ENCODE measurements at regions not wholly inside any gene's neighbourhood (a gene's known extent, or its start where the extent isn't known, plus 50 kb on each side); places are given as distances from the start of the nearest gene placed in this dataset.

GRCh38 chr3:194748225-194748624 lies 62.5 kb downstream of the FAM43A start:
- no peak for DNase-seq (ENCODE audit: extremely low read depth, low read depth)
- TF ChIP-seq, protein P1, sequence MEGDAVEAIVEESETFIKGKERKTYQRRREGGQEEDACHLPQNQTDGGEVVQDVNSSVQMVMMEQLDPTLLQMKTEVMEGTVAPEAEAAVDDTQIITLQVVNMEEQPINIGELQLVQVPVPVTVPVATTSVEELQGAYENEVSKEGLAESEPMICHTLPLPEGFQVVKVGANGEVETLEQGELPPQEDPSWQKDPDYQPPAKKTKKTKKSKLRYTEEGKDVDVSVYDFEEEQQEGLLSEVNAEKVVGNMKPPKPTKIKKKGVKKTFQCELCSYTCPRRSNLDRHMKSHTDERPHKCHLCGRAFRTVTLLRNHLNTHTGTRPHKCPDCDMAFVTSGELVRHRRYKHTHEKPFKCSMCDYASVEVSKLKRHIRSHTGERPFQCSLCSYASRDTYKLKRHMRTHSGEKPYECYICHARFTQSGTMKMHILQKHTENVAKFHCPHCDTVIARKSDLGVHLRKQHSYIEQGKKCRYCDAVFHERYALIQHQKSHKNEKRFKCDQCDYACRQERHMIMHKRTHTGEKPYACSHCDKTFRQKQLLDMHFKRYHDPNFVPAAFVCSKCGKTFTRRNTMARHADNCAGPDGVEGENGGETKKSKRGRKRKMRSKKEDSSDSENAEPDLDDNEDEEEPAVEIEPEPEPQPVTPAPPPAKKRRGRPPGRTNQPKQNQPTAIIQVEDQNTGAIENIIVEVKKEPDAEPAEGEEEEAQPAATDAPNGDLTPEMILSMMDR (IDR thresholded peaks at IDR 0.05; ENCODE audit: low read depth, low read length), result no peak

- TF ChIP-seq, protein P1 (IDR thresholded peaks at IDR 0.05; ENCODE audit: low read depth, low read length), result no peak
- DNase-seq (ENCODE audit: extremely low read depth, low read depth), result no peak
Measured at GRCh38 chr3:194749631-194750490, 64.2 kb downstream of the FAM43A start.

DNA sequence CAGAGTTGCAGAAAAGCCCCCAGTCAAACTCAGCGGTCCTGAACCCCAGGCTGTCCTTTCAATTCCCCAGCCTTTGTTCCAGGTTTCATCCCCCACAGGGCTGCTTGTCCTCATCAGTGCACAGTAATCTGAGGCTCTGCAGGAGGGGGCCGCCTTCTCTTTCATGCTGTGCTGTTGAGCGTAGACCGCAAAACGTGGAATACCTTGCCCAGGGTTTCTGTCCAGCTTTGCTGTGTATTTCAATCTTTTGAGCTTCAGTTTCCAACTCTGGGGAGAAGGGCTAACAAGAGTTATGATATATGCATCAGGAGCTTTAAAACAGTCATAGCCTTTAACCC lies 64.8 kb downstream of the FAM43A start:
- TF ChIP-seq, protein P1 (IDR thresholded peaks at IDR 0.05; ENCODE audit: low read depth, low read length), result no peak
- no peak for DNase-seq (ENCODE audit: extremely low read depth, low read depth)

GRCh38 chr3:194755671-194756459 lies 70.2 kb downstream of the FAM43A start:
- TF ChIP-seq, protein P1 (IDR thresholded peaks at IDR 0.05; ENCODE audit: low read depth, low read length), result no peak
- DNase-seq (ENCODE audit: extremely low read depth, low read depth), result no peak

- DNase-seq (ENCODE audit: extremely low read depth, low read depth), result no peak
- TF ChIP-seq, protein P1 (IDR thresholded peaks at IDR 0.05; ENCODE audit: low read depth, low read length), result no peak
Measured at GRCh38 chr3:194756460-194756779, 70.7 kb downstream of the FAM43A start.

DNA sequence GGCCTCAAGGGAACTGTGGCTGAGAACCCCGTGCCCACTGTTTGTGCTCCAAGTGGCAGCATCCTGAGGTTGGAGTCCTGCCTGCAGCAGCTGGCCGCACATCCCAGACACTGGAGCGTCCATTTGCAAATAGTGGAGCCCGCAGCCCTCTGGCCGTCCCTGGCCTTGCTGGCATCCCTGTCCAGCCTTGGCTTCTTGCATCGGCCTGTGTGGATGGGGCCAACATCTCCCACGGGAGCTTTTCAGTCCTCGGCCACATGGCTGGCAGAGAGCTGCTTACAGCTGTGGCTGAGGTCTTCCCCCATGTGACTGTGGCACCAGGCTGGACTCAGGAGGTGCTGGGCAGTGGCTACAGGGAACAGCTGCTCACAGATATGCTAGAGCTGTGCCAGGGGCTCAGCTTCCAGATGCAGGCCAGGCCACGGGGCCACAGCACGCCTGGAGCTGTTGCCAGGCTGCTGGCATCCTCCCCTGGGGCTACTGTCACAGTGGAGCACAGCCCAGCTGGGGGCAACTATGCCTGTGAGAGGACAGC lies 71.2 kb downstream of the FAM43A start:
- TF ChIP-seq, protein P1 (IDR thresholded peaks at IDR 0.05; ENCODE audit: low read depth, low read length), result no peak
- no peak for DNase-seq (ENCODE audit: extremely low read depth, low read depth)

DNA sequence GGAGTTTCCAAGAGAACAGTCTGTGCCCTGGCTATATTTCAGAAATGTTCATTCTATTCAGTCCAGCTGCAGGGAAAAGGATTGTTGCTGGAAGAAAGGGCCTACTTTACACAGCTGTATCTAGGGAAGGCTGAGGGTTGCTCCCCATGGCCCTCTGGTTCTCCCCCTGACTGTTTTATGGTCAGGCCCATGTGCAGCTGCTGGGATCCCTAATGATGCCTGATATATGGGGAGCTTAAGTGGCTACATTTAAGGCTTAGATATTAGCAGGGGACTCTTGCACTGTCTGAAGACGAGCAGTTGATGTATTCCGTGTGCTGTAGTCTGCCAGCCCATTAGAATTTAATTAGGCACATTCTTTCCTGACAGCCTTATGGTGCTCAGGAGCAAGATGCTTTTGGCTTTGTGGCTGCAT lies 72.0 kb downstream of the FAM43A start:
- DNase-seq (ENCODE audit: extremely low read depth, low read depth), result no peak
- TF ChIP-seq, protein P1 (IDR thresholded peaks at IDR 0.05; ENCODE audit: low read depth, low read length), result no peak

Measured in AG09319 (cell line).